Liver (tissue), 3 donors: ENCODE measurements at regions not wholly inside any gene's neighbourhood (a gene's known extent, or its start where the extent isn't known, plus 50 kb on each side); places are given as distances from the start of the nearest gene placed in this dataset.

Experiments used
- GABPA ChIP-seq, 2 donors: IDR thresholded peaks in 1 of 2; conservative IDR thresholded peaks in 1 of 2; 2 replicates each; pipeline ENCODE4 v1.6.1; 2016; ENCODE audit warnings: antibody characterized with exemption in 2 of 2, mild to moderate bottlenecking in 1 of 2, moderate library complexity in 1 of 2
- HNF4A ChIP-seq, 2 donors: conservative IDR thresholded peaks; 2 replicates each; pipeline ENCODE4 v1.6.1; 2016; ENCODE audit warnings: antibody characterized with exemption in 2 of 2, mild to moderate bottlenecking in 2 of 2
- JUND ChIP-seq, 2 donors: IDR thresholded peaks; 2 replicates each; pipeline ENCODE4 v1.6.1; 2016; ENCODE audit warnings: antibody characterized with exemption in 2 of 2
- RAD21 ChIP-seq, 2 donors: IDR thresholded peaks; 2 replicates each; pipeline ENCODE4 v1.6.1; 2016; ENCODE audit warnings: antibody characterized with exemption in 2 of 2, mild to moderate bottlenecking in 2 of 2
- TF ChIP-seq, protein P1 (sequence below): fragments of 150-350 bp; IDR thresholded peaks from 2 replicates; pipeline ENCODE4 v1.5.1; 2017; ENCODE audit warnings: improper control_type of control experiment, low read depth, low read length; ENCODE audit not compliant: missing input control
- TF ChIP-seq, protein P2 (sequence below): IDR thresholded peaks from 2 replicates; pipeline ENCODE4 v1.6.1; 2016; ENCODE audit warnings: antibody characterized with exemption
- TF ChIP-seq, protein P3 (sequence below): IDR thresholded peaks from 2 replicates; pipeline ENCODE4 v1.6.1; 2016; ENCODE audit warnings: antibody characterized with exemption
- TF ChIP-seq, protein P4 (sequence below): IDR thresholded peaks from 2 replicates; pipeline ENCODE4 v1.6.1; 2016; ENCODE audit warnings: antibody characterized with exemption, mild to moderate bottlenecking
- donor health status: healthy.
- donor health status: healthy.

DNA sequence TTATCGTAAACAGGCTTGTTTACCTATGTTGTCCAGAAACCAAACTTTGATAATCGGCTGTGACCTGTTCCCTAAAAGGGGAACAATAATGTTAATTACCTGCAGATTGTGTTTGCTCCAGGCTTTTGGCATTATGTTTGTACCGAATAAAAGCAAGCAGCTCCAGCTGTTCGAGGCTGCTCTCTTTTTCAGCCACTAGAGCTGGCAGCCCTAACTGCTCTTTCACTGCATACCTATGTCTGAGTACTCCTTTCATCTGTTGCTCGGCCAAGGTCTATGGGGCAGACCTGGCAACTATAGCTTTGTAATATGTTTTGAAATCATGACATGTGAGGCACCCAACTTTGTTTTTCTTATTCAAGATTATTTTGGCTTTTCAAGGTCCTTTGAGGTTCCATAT lies 77.8 kb upstream of the EHBP1 start:
- TF ChIP-seq GABPA (IDR thresholded peaks at IDR 0.05 in 1 of 2, conservative IDR thresholded peaks at IDR 0.05 in 1 of 2) (no peak), HNF4A (conservative IDR thresholded peaks at IDR 0.05) (peak in 1 of 2 donors; percentile 30), RAD21 (IDR thresholded peaks at IDR 0.05) (peak in 1 of 2 donors; percentile 19), JUND (IDR thresholded peaks at IDR 0.05) (no peak)
- TF ChIP-seq, protein P1, sequence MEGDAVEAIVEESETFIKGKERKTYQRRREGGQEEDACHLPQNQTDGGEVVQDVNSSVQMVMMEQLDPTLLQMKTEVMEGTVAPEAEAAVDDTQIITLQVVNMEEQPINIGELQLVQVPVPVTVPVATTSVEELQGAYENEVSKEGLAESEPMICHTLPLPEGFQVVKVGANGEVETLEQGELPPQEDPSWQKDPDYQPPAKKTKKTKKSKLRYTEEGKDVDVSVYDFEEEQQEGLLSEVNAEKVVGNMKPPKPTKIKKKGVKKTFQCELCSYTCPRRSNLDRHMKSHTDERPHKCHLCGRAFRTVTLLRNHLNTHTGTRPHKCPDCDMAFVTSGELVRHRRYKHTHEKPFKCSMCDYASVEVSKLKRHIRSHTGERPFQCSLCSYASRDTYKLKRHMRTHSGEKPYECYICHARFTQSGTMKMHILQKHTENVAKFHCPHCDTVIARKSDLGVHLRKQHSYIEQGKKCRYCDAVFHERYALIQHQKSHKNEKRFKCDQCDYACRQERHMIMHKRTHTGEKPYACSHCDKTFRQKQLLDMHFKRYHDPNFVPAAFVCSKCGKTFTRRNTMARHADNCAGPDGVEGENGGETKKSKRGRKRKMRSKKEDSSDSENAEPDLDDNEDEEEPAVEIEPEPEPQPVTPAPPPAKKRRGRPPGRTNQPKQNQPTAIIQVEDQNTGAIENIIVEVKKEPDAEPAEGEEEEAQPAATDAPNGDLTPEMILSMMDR, result no peak
- TF ChIP-seq, protein P2, sequence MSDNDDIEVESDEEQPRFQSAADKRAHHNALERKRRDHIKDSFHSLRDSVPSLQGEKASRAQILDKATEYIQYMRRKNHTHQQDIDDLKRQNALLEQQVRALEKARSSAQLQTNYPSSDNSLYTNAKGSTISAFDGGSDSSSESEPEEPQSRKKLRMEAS, result no peak
- TF ChIP-seq, protein P3, sequence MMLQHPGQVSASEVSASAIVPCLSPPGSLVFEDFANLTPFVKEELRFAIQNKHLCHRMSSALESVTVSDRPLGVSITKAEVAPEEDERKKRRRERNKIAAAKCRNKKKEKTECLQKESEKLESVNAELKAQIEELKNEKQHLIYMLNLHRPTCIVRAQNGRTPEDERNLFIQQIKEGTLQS, result no peak
- TF ChIP-seq, protein P4, sequence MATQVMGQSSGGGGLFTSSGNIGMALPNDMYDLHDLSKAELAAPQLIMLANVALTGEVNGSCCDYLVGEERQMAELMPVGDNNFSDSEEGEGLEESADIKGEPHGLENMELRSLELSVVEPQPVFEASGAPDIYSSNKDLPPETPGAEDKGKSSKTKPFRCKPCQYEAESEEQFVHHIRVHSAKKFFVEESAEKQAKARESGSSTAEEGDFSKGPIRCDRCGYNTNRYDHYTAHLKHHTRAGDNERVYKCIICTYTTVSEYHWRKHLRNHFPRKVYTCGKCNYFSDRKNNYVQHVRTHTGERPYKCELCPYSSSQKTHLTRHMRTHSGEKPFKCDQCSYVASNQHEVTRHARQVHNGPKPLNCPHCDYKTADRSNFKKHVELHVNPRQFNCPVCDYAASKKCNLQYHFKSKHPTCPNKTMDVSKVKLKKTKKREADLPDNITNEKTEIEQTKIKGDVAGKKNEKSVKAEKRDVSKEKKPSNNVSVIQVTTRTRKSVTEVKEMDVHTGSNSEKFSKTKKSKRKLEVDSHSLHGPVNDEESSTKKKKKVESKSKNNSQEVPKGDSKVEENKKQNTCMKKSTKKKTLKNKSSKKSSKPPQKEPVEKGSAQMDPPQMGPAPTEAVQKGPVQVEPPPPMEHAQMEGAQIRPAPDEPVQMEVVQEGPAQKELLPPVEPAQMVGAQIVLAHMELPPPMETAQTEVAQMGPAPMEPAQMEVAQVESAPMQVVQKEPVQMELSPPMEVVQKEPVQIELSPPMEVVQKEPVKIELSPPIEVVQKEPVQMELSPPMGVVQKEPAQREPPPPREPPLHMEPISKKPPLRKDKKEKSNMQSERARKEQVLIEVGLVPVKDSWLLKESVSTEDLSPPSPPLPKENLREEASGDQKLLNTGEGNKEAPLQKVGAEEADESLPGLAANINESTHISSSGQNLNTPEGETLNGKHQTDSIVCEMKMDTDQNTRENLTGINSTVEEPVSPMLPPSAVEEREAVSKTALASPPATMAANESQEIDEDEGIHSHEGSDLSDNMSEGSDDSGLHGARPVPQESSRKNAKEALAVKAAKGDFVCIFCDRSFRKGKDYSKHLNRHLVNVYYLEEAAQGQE, result no peak
